Stimulated activated CD4-positive, alpha-beta T cell treated with anti-CD3 and anti-CD28 coated beads, Interleukin-4, amount 100 ng/mL, for 24 hours (primary cell): ENCODE measurements at regions not wholly inside any gene's neighbourhood (a gene's known extent, or its start where the extent isn't known, plus 50 kb on each side); places are given as distances from the start of the nearest gene placed in this dataset.
"Not testable (repeated sequence)": the region's sequence is repeated elsewhere in the genome, so short reads cannot be mapped to it uniquely, and the experiment has no call there.

Experiments
- DNase-seq: peaks from one replicate; pipeline ENCODE4 v3.0.0-alpha.2; 2020

GRCh38 chr16:59113004-59113670, 379.0 kb upstream of the GOT2 start:
- DNase-seq, result no peak

GRCh38 chr16:59111280-59111679, 377.2 kb upstream of the GOT2 start:
- DNase-seq, result no peak

- DNase-seq, result no peak
Observed at GRCh38 chr16:59108374-59108773, 374.3 kb upstream of the GOT2 start.

- not testable (repeated sequence) for DNase-seq
Observed at GRCh38 chr16:59096682-59097081, 362.6 kb upstream of the GOT2 start.

- DNase-seq, result no peak
Observed at GRCh38 chr16:59090541-59090940, 356.4 kb upstream of the GOT2 start.

- no peak for DNase-seq
Observed at GRCh38 chr16:59088431-59088830, 354.3 kb upstream of the GOT2 start.

GRCh38 chr16:59087641-59088040, 353.5 kb upstream of the GOT2 start:
- DNase-seq, result no peak

GRCh38 chr16:59067205-59067604, 333.1 kb upstream of the GOT2 start:
- no peak for DNase-seq

GRCh38 chr16:59060207-59060606, 326.1 kb upstream of the GOT2 start:
- no peak for DNase-seq

GRCh38 chr16:59058250-59058649, 324.1 kb upstream of the GOT2 start:
- no peak for DNase-seq

- no peak for DNase-seq
Observed at GRCh38 chr16:59053911-59054310, 319.8 kb upstream of the GOT2 start.

- no peak for DNase-seq
Observed at GRCh38 chr16:59052231-59052630, 318.1 kb upstream of the GOT2 start.

- no peak for DNase-seq
Observed at GRCh38 chr16:59048876-59049275, 314.8 kb upstream of the GOT2 start.

- DNase-seq, result no peak
Observed at GRCh38 chr16:59047114-59047513, 313.0 kb upstream of the GOT2 start.

GRCh38 chr16:59046335-59046734, 312.2 kb upstream of the GOT2 start:
- no peak for DNase-seq

- DNase-seq, result no peak
Observed at GRCh38 chr16:59045501-59045900, 311.4 kb upstream of the GOT2 start.

GRCh38 chr16:59044616-59045015, 310.5 kb upstream of the GOT2 start:
- no peak for DNase-seq

GRCh38 chr16:59042301-59042700, 308.2 kb upstream of the GOT2 start:
- no peak for DNase-seq

GRCh38 chr16:59039066-59039720, 305.1 kb upstream of the GOT2 start:
- no peak for DNase-seq

GRCh38 chr16:59030923-59031485, 296.9 kb upstream of the GOT2 start:
- no peak for DNase-seq

- DNase-seq, result no peak
Observed at GRCh38 chr16:59021751-59022150, 287.6 kb upstream of the GOT2 start.

GRCh38 chr16:59013930-59014329, 279.8 kb upstream of the GOT2 start:
- no peak for DNase-seq

- no peak for DNase-seq
Observed at GRCh38 chr16:58999762-59000161, 265.6 kb upstream of the GOT2 start.

- not testable (repeated sequence) for DNase-seq
Observed at GRCh38 chr16:58992755-58993154, 258.6 kb upstream of the GOT2 start.
